ENCODE measurements at regions not wholly inside any gene's neighbourhood (a gene's known extent, or its start where the extent isn't known, plus 50 kb on each side); places are given as distances from the start of the nearest gene placed in this dataset.
A peak's percentile ranks its signal among the peaks of the same experiment; 100 is the strongest.

DNA sequence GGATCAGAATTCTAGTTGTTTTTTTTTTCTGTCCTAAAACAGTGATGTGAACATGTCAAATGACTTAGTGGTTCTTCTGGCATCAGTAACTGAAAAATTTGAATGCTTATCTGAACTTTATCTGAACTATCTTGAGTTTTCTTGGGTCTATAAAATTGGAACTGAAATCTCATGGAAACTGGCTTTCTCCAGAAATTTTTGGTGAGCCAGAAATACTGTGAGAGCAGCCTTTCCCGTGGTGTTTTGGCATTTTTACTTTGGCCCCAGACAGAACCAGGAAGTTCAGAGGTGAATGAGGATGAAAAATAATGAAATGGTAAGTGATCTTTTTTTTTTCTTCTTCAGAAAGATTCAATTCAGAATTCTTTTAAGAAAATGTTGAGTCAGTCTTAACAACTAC, 89.5 kb upstream of the CCDC91 start:
- no peaks in the 10 kb centered on the region for H3K27me3 ChIP-seq (ENCODE audit: insufficient read depth, low read depth)
- no peaks in the 10 kb centered on the region for H4K20me1 ChIP-seq (ENCODE audit: insufficient read depth)
- H3K27ac ChIP-seq = no peak overlapping the region
- no peak overlapping the region for H3K4me3 ChIP-seq (IDR thresholded peaks at IDR 0.05; ENCODE audit: insufficient read depth, low read depth, low read length)
- no peak overlapping the region for H3K9ac ChIP-seq
- H3K4me1 ChIP-seq (ENCODE audit: low read depth, poor library complexity, severe bottlenecking) = no peaks in the 10 kb centered on the region
- no peak overlapping the region for H2AFZ ChIP-seq (ENCODE audit: low read depth)
- TF ChIP-seq, protein P1, sequence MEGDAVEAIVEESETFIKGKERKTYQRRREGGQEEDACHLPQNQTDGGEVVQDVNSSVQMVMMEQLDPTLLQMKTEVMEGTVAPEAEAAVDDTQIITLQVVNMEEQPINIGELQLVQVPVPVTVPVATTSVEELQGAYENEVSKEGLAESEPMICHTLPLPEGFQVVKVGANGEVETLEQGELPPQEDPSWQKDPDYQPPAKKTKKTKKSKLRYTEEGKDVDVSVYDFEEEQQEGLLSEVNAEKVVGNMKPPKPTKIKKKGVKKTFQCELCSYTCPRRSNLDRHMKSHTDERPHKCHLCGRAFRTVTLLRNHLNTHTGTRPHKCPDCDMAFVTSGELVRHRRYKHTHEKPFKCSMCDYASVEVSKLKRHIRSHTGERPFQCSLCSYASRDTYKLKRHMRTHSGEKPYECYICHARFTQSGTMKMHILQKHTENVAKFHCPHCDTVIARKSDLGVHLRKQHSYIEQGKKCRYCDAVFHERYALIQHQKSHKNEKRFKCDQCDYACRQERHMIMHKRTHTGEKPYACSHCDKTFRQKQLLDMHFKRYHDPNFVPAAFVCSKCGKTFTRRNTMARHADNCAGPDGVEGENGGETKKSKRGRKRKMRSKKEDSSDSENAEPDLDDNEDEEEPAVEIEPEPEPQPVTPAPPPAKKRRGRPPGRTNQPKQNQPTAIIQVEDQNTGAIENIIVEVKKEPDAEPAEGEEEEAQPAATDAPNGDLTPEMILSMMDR (conservative IDR thresholded peaks at IDR 0.05; ENCODE audit: low read depth, low read length) = no peak
- H3K4me2 ChIP-seq = no peak overlapping the region
- H3K36me3 ChIP-seq (ENCODE audit: insufficient read depth) = no peaks in the 10 kb centered on the region
- no peaks in the 10 kb centered on the region for H3K79me2 ChIP-seq (ENCODE audit: insufficient read depth, low read depth)

DNA sequence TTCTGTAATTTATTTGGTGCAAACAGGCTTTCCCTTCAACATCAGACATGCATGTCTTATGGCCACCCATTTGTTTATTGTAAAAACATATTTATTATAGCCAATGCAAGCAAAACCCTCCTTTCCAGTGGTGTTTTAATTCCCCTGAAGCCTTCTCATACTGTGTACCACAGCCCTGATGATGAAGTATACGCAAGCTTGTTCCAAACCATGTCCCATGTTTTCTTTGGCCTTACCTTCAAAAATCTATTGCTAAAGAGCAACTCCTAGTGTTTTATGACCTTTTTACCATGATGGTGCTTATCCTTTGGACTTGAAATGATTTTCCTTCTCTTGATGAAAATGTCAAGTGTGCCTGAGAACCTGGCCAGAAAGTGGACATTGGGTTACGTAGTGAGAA, 85.9 kb upstream of the CCDC91 start:
- TF ChIP-seq, protein P1 (conservative IDR thresholded peaks at IDR 0.05; ENCODE audit: low read depth, low read length) = no peak
- peaks cover 27% of the 10 kb centered on the region for H3K4me1 ChIP-seq (ENCODE audit: low read depth, poor library complexity, severe bottlenecking)
- H3K4me3 ChIP-seq (IDR thresholded peaks at IDR 0.05; ENCODE audit: insufficient read depth, low read depth, low read length) = no peak overlapping the region
- H3K27me3 ChIP-seq (ENCODE audit: insufficient read depth, low read depth) = peaks cover 10% of the 10 kb centered on the region; the same call in 1 of the 2 replicates
- no peak overlapping the region for H3K9ac ChIP-seq
- H2AFZ ChIP-seq (ENCODE audit: low read depth) = no peak overlapping the region
- no peak overlapping the region for H3K27ac ChIP-seq
- H3K79me2 ChIP-seq (ENCODE audit: insufficient read depth, low read depth) = no peaks in the 10 kb centered on the region
- H3K4me2 ChIP-seq = no peak overlapping the region
- H4K20me1 ChIP-seq (ENCODE audit: insufficient read depth) = no peaks in the 10 kb centered on the region
- H3K36me3 ChIP-seq (ENCODE audit: insufficient read depth) = no peaks in the 10 kb centered on the region

DNA sequence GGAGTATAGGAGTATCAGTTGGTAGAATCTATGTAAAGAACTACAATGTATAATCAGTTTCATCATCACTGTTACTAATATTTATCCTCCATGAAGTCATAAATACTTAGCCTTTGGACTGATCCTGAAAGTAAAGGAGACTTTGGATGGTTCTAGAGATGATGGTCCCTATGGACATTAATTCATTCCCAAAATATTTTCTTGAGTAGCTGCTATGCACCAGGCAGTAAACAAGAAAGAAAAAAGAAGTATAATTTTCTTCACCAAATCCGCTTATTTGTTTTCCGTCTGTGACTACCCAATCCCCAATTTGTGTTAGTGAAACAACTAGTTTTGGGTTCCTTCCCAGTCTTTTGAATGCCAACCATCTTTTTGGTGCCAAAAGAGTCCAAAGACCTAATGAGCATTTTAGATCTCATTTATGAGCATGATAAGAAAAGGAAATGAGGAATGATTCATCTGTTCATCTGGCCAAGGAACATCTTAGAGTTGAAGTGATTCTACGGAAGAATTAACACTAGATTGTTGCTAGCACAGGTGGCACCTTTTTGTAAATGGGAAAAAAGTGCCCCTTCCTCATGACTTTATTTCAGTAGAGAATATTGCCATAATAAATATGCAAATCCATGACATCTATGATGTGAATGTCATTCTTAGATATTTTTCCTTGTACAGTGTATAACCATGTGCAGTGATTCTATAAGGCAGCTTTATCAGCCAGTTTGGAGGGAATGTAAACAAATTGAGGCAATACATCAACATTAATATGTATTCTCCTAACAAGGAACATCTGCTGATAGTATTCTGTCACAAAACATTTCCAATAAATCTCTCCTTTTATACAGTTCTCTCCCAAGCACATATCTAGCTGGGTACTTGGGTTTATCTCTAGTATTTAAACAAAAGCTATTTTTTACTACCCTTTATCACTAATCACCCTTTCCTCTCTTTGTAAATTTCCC, 85.1 kb upstream of the CCDC91 start:
- Histone ChIP-seq H3K4me1 (ENCODE audit: low read depth, poor library complexity, severe bottlenecking) (peaks cover 31% of the 10 kb centered on the region), H4K20me1 (ENCODE audit: insufficient read depth) (no peaks in the 10 kb centered on the region), H3K27me3 (ENCODE audit: insufficient read depth, low read depth) (peaks cover 19% of the 10 kb centered on the region; the same call in 1 of the 2 replicates), H3K36me3 (ENCODE audit: insufficient read depth) (no peaks in the 10 kb centered on the region), H3K4me2 (no peak overlapping the region), H3K79me2 (ENCODE audit: insufficient read depth, low read depth) (no peaks in the 10 kb centered on the region), H3K4me3 (IDR thresholded peaks at IDR 0.05; ENCODE audit: insufficient read depth, low read depth, low read length) (no peak overlapping the region), H3K27ac (no peak overlapping the region), H3K9ac (no peak overlapping the region), H2AFZ (ENCODE audit: low read depth) (no peak overlapping the region)
- TF ChIP-seq, protein P1 (conservative IDR thresholded peaks at IDR 0.05; ENCODE audit: low read depth, low read length) = no peak

DNA sequence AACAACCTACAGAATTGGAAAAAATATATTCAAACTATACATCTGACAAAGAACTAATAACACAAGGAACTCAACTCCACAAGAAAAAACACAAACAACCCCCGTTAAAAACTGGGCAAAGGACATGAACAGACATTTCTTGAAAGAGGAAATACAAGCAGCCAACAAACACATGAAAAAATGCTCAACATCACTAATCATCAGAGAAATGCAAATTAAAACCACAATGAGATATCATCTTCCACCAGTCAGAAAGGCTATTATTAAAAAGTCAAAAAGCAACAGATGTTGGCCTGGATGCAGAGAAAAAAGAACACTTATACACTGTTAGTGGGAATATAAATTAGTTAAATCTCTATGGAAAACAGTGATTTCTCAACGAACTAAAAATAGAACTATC, 82.6 kb upstream of the CCDC91 start:
- H4K20me1 ChIP-seq (ENCODE audit: insufficient read depth) = no peaks in the 10 kb centered on the region
- no peak overlapping the region for H3K4me3 ChIP-seq (IDR thresholded peaks at IDR 0.05; ENCODE audit: insufficient read depth, low read depth, low read length)
- no peaks in the 10 kb centered on the region for H3K79me2 ChIP-seq (ENCODE audit: insufficient read depth, low read depth)
- TF ChIP-seq, protein P1 (conservative IDR thresholded peaks at IDR 0.05; ENCODE audit: low read depth, low read length) = no peak
- H3K4me1 ChIP-seq (ENCODE audit: low read depth, poor library complexity, severe bottlenecking) = peaks cover 31% of the 10 kb centered on the region
- H3K4me2 ChIP-seq = peak overlapping the region; percentile 26
- H2AFZ ChIP-seq (ENCODE audit: low read depth) = no peak overlapping the region
- peaks cover 31% of the 10 kb centered on the region; the same call in 1 of the 2 replicates for H3K27me3 ChIP-seq (ENCODE audit: insufficient read depth, low read depth)
- H3K9ac ChIP-seq = no peak overlapping the region
- no peaks in the 10 kb centered on the region for H3K36me3 ChIP-seq (ENCODE audit: insufficient read depth)
- no peak overlapping the region for H3K27ac ChIP-seq
